ENCODE measurements at regions not wholly inside any gene's neighbourhood (a gene's known extent, or its start where the extent isn't known, plus 50 kb on each side); places are given as distances from the start of the nearest gene placed in this dataset.
"Not testable (repeated sequence)": the region's sequence is repeated elsewhere in the genome, so short reads cannot be mapped to it uniquely, and the experiment has no call there.

GRCh38 chr5:143619040-143619439 is 192.9 kb upstream of the HMHB1 start:
- DNase-seq, result no peak

- DNase-seq, result no peak
These were observed 193.8 kb upstream of the HMHB1 start for GRCh38 chr5:143618141-143618540.

GRCh38 chr5:143614831-143615230 is 197.1 kb upstream of the HMHB1 start:
- no peak for DNase-seq

- DNase-seq, result no peak
These were observed 198.6 kb upstream of the HMHB1 start for GRCh38 chr5:143613329-143613728.

- no peak for DNase-seq
These were observed 201.0 kb upstream of the HMHB1 start for GRCh38 chr5:143610946-143611345.

- DNase-seq, result no peak
These were observed 202.7 kb upstream of the NR3C1 start for GRCh38 chr5:143606043-143606752.

GRCh38 chr5:143605403-143606005 is 202.0 kb upstream of the NR3C1 start:
- DNase-seq, result peak in 1 of 6 experiments; percentile 3

GRCh38 chr5:143601917-143602333 is 198.4 kb upstream of the NR3C1 start:
- DNase-seq, result no peak

GRCh38 chr5:143601357-143601756 is 197.9 kb upstream of the NR3C1 start:
- no peak for DNase-seq

GRCh38 chr5:143600396-143601075 is 197.1 kb upstream of the NR3C1 start:
- no peak for DNase-seq

GRCh38 chr5:143599474-143599873 is 196.0 kb upstream of the NR3C1 start:
- no peak for DNase-seq

GRCh38 chr5:143596824-143597223 is 193.3 kb upstream of the NR3C1 start:
- no peak for DNase-seq

- DNase-seq, result no peak
These were observed 191.7 kb upstream of the NR3C1 start for GRCh38 chr5:143594902-143595818.

GRCh38 chr5:143593723-143594122 is 190.2 kb upstream of the NR3C1 start:
- no peak for DNase-seq

GRCh38 chr5:143592648-143593047 is 189.2 kb upstream of the NR3C1 start:
- no peak for DNase-seq

GRCh38 chr5:143588933-143589662 is 185.6 kb upstream of the NR3C1 start:
- no peak for DNase-seq

GRCh38 chr5:143588121-143588520 is 184.6 kb upstream of the NR3C1 start:
- DNase-seq, result not testable (repeated sequence)

- DNase-seq, result no peak
These were observed 183.4 kb upstream of the NR3C1 start for GRCh38 chr5:143586781-143587362.

- DNase-seq, result no peak
These were observed 182.5 kb upstream of the NR3C1 start for GRCh38 chr5:143585970-143586369.

- DNase-seq, result no peak
These were observed 179.9 kb upstream of the NR3C1 start for GRCh38 chr5:143583409-143583808.

- DNase-seq, result no peak
These were observed 179.4 kb upstream of the NR3C1 start for GRCh38 chr5:143582869-143583268.

GRCh38 chr5:143582176-143582575 is 178.7 kb upstream of the NR3C1 start:
- DNase-seq, result no peak
